Ecto neural progenitor cell (in vitro differentiated cells): ENCODE measurements at regions not wholly inside any gene's neighbourhood (a gene's known extent, or its start where the extent isn't known, plus 50 kb on each side); places are given as distances from the start of the nearest gene placed in this dataset.
A peak's percentile ranks its signal among the peaks of the same experiment; 100 is the strongest.

Experiments used
- DNase-seq: peaks from one replicate; pipeline ENCODE4 v3.0.0-alpha.2; 2018; ENCODE audit warnings: low spot score

- no peak for DNase-seq
Observed at GRCh38 chr2:217443601-217444000, 559.2 kb downstream of the TNS1 start.

GRCh38 chr2:217440000-217440399 lies 562.8 kb downstream of the TNS1 start:
- no peak for DNase-seq

GRCh38 chr2:217438821-217439220 lies 564.0 kb downstream of the TNS1 start:
- no peak for DNase-seq

- DNase-seq: no peak
Observed at GRCh38 chr2:217438136-217438535, 564.7 kb downstream of the TNS1 start.

- DNase-seq: no peak
Observed at GRCh38 chr2:217437290-217437870, 565.4 kb downstream of the TNS1 start.

- DNase-seq: no peak
Observed at GRCh38 chr2:217436386-217436785, 566.4 kb downstream of the TNS1 start.

- DNase-seq: peak; percentile 84
Observed at GRCh38 chr2:217434180-217434975, 568.4 kb downstream of the TNS1 start.

GRCh38 chr2:217433522-217433921 lies 569.3 kb downstream of the TNS1 start:
- DNase-seq: no peak

GRCh38 chr2:217431577-217432269 lies 571.1 kb downstream of the TNS1 start:
- no peak for DNase-seq

- no peak for DNase-seq
Observed at GRCh38 chr2:217430916-217431576, 571.2 kb upstream of the TNP1 start.

GRCh38 chr2:217429981-217430500 lies 570.2 kb upstream of the TNP1 start:
- no peak for DNase-seq

- no peak for DNase-seq
Observed at GRCh38 chr2:217421834-217422233, 562.0 kb upstream of the TNP1 start.

GRCh38 chr2:217420854-217421253 lies 561.0 kb upstream of the TNP1 start:
- DNase-seq: no peak

- DNase-seq: no peak
Observed at GRCh38 chr2:217419055-217419671, 559.3 kb upstream of the TNP1 start.

- DNase-seq: no peak
Observed at GRCh38 chr2:217418544-217418943, 558.7 kb upstream of the TNP1 start.

GRCh38 chr2:217418090-217418489 lies 558.2 kb upstream of the TNP1 start:
- DNase-seq: no peak

- no peak for DNase-seq
Observed at GRCh38 chr2:217417536-217417935, 557.7 kb upstream of the TNP1 start.

- no peak for DNase-seq
Observed at GRCh38 chr2:217415316-217415715, 555.5 kb upstream of the TNP1 start.

GRCh38 chr2:217414429-217414828 lies 554.6 kb upstream of the TNP1 start:
- DNase-seq: no peak

- DNase-seq: no peak
Observed at GRCh38 chr2:217413193-217413592, 553.3 kb upstream of the TNP1 start.

GRCh38 chr2:217412721-217413120 lies 552.9 kb upstream of the TNP1 start:
- no peak for DNase-seq

- DNase-seq: no peak
Observed at GRCh38 chr2:217412277-217412676, 552.4 kb upstream of the TNP1 start.
